Activated CD4-positive, alpha-beta T cell treated with anti-CD3 and anti-CD28 coated beads for 1 hour (primary cell): ENCODE measurements at regions not wholly inside any gene's neighbourhood (a gene's known extent, or its start where the extent isn't known, plus 50 kb on each side); places are given as distances from the start of the nearest gene placed in this dataset.

Experiments
- DNase-seq: peaks from one replicate; pipeline ENCODE4 v3.0.0-alpha.2; 2020

GRCh38 chr3:194073926-194074325, 62.0 kb upstream of the HES1 start:
- DNase-seq, result no peak

GRCh38 chr3:194075088-194075615, 60.8 kb upstream of the HES1 start:
- DNase-seq, result no peak

- no peak for DNase-seq
Observed at GRCh38 chr3:194075802-194076460, 60.0 kb upstream of the HES1 start.

GRCh38 chr3:194076475-194076874, 59.5 kb upstream of the HES1 start:
- DNase-seq, result no peak

GRCh38 chr3:194077602-194078001, 58.3 kb upstream of the HES1 start:
- DNase-seq, result no peak

GRCh38 chr3:194078045-194078821, 57.7 kb upstream of the HES1 start:
- DNase-seq, result no peak

- DNase-seq, result no peak
Observed at GRCh38 chr3:194079702-194080172, 56.2 kb upstream of the HES1 start.

- no peak for DNase-seq
Observed at GRCh38 chr3:194080436-194080835, 55.5 kb upstream of the HES1 start.

- DNase-seq, result no peak
Observed at GRCh38 chr3:194080913-194081800, 54.8 kb upstream of the HES1 start.

- no peak for DNase-seq
Observed at GRCh38 chr3:194081826-194082225, 54.1 kb upstream of the HES1 start.

- DNase-seq, result no peak
Observed at GRCh38 chr3:194082743-194083636, 53.0 kb upstream of the HES1 start.

GRCh38 chr3:194083637-194084224, 52.2 kb upstream of the HES1 start:
- no peak for DNase-seq

- DNase-seq, result no peak
Observed at GRCh38 chr3:194084284-194084683, 51.7 kb upstream of the HES1 start.
